GM19025 (cell line): ENCODE measurements at regions not wholly inside any gene's neighbourhood (a gene's known extent, or its start where the extent isn't known, plus 50 kb on each side); places are given as distances from the start of the nearest gene placed in this dataset.
"Not testable (repeated sequence)": the region's sequence is repeated elsewhere in the genome, so short reads cannot be mapped to it uniquely, and the experiment has no call there.

Experiments used
- ATAC-seq: cut with Tn5 transposase; IDR thresholded peaks from one replicate; pipeline ENCODE4 v1.9.1; 2021; ENCODE audit warnings: mild to moderate bottlenecking, low read depth, moderate library complexity; ENCODE audit not compliant: unreplicated experiment

GRCh38 chr4:53959343-53960120, 104.9 kb downstream of the CHIC2 start:
- no peak for ATAC-seq

GRCh38 chr4:53956454-53956853, 108.0 kb downstream of the CHIC2 start:
- ATAC-seq = no peak

- no peak for ATAC-seq
Observed at GRCh38 chr4:53956053-53956452, 108.4 kb downstream of the CHIC2 start.

- ATAC-seq = no peak
Observed at GRCh38 chr4:53951414-53951813, 113.0 kb downstream of the CHIC2 start.

- ATAC-seq = no peak
Observed at GRCh38 chr4:53943345-53944085, 120.9 kb downstream of the CHIC2 start.

GRCh38 chr4:53942712-53943111, 121.7 kb downstream of the CHIC2 start:
- no peak for ATAC-seq

GRCh38 chr4:53941331-53941730, 123.1 kb downstream of the CHIC2 start:
- no peak for ATAC-seq

GRCh38 chr4:53939892-53940291, 124.5 kb downstream of the CHIC2 start:
- not testable (repeated sequence) for ATAC-seq

- no peak for ATAC-seq
Observed at GRCh38 chr4:53937918-53938317, 126.5 kb downstream of the CHIC2 start.

- ATAC-seq = no peak
Observed at GRCh38 chr4:53937327-53937726, 127.1 kb downstream of the CHIC2 start.

GRCh38 chr4:53935780-53936179, 128.6 kb downstream of the CHIC2 start:
- ATAC-seq = no peak

- no peak for ATAC-seq
Observed at GRCh38 chr4:53932796-53933610, 131.4 kb downstream of the CHIC2 start.

GRCh38 chr4:53931461-53931961, 132.9 kb downstream of the CHIC2 start:
- no peak for ATAC-seq

GRCh38 chr4:53929955-53930798, 134.2 kb downstream of the CHIC2 start:
- no peak for ATAC-seq

GRCh38 chr4:53929311-53929710, 135.1 kb downstream of the CHIC2 start:
- no peak for ATAC-seq

- ATAC-seq = no peak
Observed at GRCh38 chr4:53928825-53929224, 135.6 kb downstream of the CHIC2 start.

- ATAC-seq = no peak
Observed at GRCh38 chr4:53925050-53925605, 139.3 kb downstream of the CHIC2 start.

- ATAC-seq = no peak
Observed at GRCh38 chr4:53924333-53925049, 139.9 kb downstream of the CHIC2 start.

GRCh38 chr4:53923921-53924320, 140.5 kb downstream of the CHIC2 start:
- no peak for ATAC-seq
